B cell (primary cell): ENCODE measurements at regions not wholly inside any gene's neighbourhood (a gene's known extent, or its start where the extent isn't known, plus 50 kb on each side); places are given as distances from the start of the nearest gene placed in this dataset.

Experiments used
- ATAC-seq: fragments of 200-7000 bp; cut with Tn5 transposase; one replicate; pipeline ENCODE4 v1.10.0; 2021; ENCODE audit warnings: low read depth, mild to moderate bottlenecking, moderate number of reproducible peaks, moderate library complexity
- CTCF ChIA-PET: fragments of 350-600 bp; sonication (Branson Sonifier 250); formaldehyde crosslinking; loops from one replicate; lab custom pipeline; 2021; ENCODE audit warnings: antibody characterized with exemption, inconsistent platforms; lab: Charles Lee
- POLR2A ChIA-PET: fragments of 350-600 bp; sonication (Branson Sonifier 250); formaldehyde crosslinking; loops from one replicate; lab custom pipeline; 2021; ENCODE audit warnings: antibody characterized with exemption; lab: Charles Lee
- DNase-seq: peaks from one replicate; pipeline ENCODE4 v3.0.0; 2013
- H2AFZ ChIP-seq: 2 replicates; pipeline ENCODE4 v1.6.1; 2012; ENCODE audit warnings: mild to moderate bottlenecking, low read depth, low read length; ENCODE audit not compliant: insufficient read depth, poor library complexity, severe bottlenecking
- H3K27ac ChIP-seq, 2 donors: 1 replicate in 1 of 2; 2 replicates in 1 of 2; pipeline ENCODE4 v1.5.1; 2012 to 2013; ENCODE audit warnings: low read length in 2 of 2, mild to moderate bottlenecking in 2 of 2, moderate library complexity in 1 of 2
- H3K27me3 ChIP-seq, 4 experiments: fragments of 200-600 bp in 1 of 4; sonication (generic) in 1 of 4; replicated peaks in 1 of 4; 1 replicate in 2 of 4; 2 replicates in 2 of 4; pipeline versions ENCODE4 v1.6.1 to v1.7.0; 2013 to 2016; ENCODE audit warnings: low read length in 3 of 4, mild to moderate bottlenecking in 2 of 4, mixed read lengths in 1 of 4, moderate library complexity in 1 of 4; ENCODE audit not compliant: insufficient read depth in 4 of 4, control insufficient read depth in 3 of 4; ENCODE audit errors: control extremely low read depth in 1 of 4
- H3K36me3 ChIP-seq, 2 experiments: replicated peaks in 1 of 2; 1 replicate in 1 of 2; 2 replicates in 1 of 2; pipeline versions ENCODE4 v1.6.1 to v1.7.1; 2013; ENCODE audit warnings: low read length in 1 of 2; ENCODE audit not compliant: insufficient read depth in 2 of 2, control insufficient read depth in 1 of 2; ENCODE audit errors: control extremely low read depth in 1 of 2, extremely low read depth in 1 of 2
- H3K4me1 ChIP-seq, 2 donors: fragments of 200-600 bp in 1 of 2; sonication (generic) in 1 of 2; 1 replicate in 1 of 2; 2 replicates in 1 of 2; pipeline versions ENCODE4 v1.5.1 to v1.6.1; 2013 to 2017; ENCODE audit warnings: low read length in 2 of 2; ENCODE audit not compliant: control insufficient read depth in 2 of 2, insufficient read depth in 2 of 2
- H3K4me2 ChIP-seq: replicated peaks from 2 replicates; pipeline ENCODE3; 2012; ENCODE audit warnings: mild to moderate bottlenecking, low read depth, low read length; ENCODE audit not compliant: poor library complexity, severe bottlenecking
- H3K4me3 ChIP-seq, 5 experiments: fragments of 200-600 bp in 1 of 5; sonication (generic) in 1 of 5; 1 replicate in 3 of 5; 2 replicates in 2 of 5; pipeline versions ENCODE4 v1.5.1 to v1.7.0; 2011 to 2016; ENCODE audit warnings: low read length in 4 of 5, mild to moderate bottlenecking in 4 of 5, low read depth in 2 of 5, control low read depth in 1 of 5, moderate library complexity in 1 of 5; ENCODE audit not compliant: insufficient read depth in 1 of 5; ENCODE audit errors: control extremely low read depth in 1 of 5, extremely low read depth in 1 of 5
- H3K79me2 ChIP-seq: fragments of 200-600 bp; sonication (generic); one replicate; pipeline ENCODE4 v1.6.0; 2016; ENCODE audit warnings: low read length; ENCODE audit not compliant: control insufficient read depth, insufficient read depth
- H3K9ac ChIP-seq: fragments of 200-600 bp; sonication (generic); 2 replicates; pipeline ENCODE4 v1.6.1; 2017; ENCODE audit warnings: mild to moderate bottlenecking, low read length, moderate library complexity
- H3K9me3 ChIP-seq, 3 donors: one replicate each; pipeline versions ENCODE4 v1.6.1 to v1.7.1; 2013; ENCODE audit warnings: low read length in 2 of 3; ENCODE audit not compliant: control insufficient read depth in 2 of 3, insufficient read depth in 1 of 3; ENCODE audit errors: control extremely low read depth in 1 of 3
- H4K20me1 ChIP-seq: 2 replicates; pipeline ENCODE4 v1.6.0; 2012; ENCODE audit warnings: mild to moderate bottlenecking, low read length; ENCODE audit not compliant: insufficient read depth, control insufficient read depth, poor library complexity, severe bottlenecking
- H3K27ac Mint-ChIP-seq: one replicate; pipeline ENCODE4 v1.8.0; 2021; ENCODE audit warnings: mixed read lengths
- H3K27me3 Mint-ChIP-seq: one replicate; pipeline ENCODE4 v1.8.0; 2021; ENCODE audit warnings: mixed read lengths
- H3K4me1 Mint-ChIP-seq: one replicate; pipeline ENCODE4 v1.8.0; 2021; ENCODE audit warnings: mixed read lengths
- H3K4me3 Mint-ChIP-seq: one replicate; pipeline ENCODE4 v1.8.0; 2021; ENCODE audit warnings: mixed read lengths
- H3K9me3 Mint-ChIP-seq: one replicate; pipeline ENCODE4 v1.8.0; 2022; ENCODE audit warnings: mixed read lengths; ENCODE audit not compliant: insufficient read depth
- EZH2 ChIP-seq: IDR thresholded peaks from 2 replicates; pipeline ENCODE4 v1.6.1; 2012; ENCODE audit warnings: borderline replicate concordance, low read depth, mild to moderate bottlenecking, moderate library complexity, low read length; ENCODE audit not compliant: insufficient read depth, poor library complexity, severe bottlenecking
- WGBS: methylation state at CpG from one replicate; pipeline ENCODE4 v1.1.5; 2013; ENCODE audit warnings: missing lambda C conversion rate; ENCODE audit not compliant: insufficient coverage; 5-methylcytosine and 5-hydroxymethylcytosine counted together
- intact Hi-C: fragments of 100-400 bp; cut with micrococcal nuclease; formaldehyde crosslinking; loops from one replicate; pipeline ENCODE4 v1.10.0; 2022
- TF ChIP-seq, protein P1 (sequence below): fragments of 200-600 bp; IDR thresholded peaks from one replicate; pipeline ENCODE4 v1.8.0; 2022; ENCODE audit warnings: antibody characterized with exemption, mild to moderate bottlenecking

DNA sequence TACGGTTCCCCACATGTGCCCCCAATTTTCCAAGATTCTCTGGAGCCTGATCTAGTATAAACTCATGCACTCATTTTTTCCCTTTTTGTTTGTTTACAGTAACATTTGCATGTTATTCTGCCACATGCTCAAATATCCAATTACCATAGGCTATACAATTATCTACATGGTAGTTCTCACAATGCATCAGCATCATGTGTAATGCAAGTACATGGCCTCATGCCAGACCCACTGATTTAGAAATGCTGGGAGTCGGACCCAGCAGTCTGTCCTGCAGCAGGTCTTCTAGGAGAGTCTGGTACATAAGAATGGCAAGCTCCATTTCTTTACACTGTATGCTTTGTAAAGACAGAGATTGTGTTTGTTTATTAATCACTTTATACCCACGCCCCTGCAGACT lies 107.7 kb downstream of the CBLN2 start:
- CTCF ChIA-PET: no interaction called here
- H3K4me1 Mint-ChIP-seq: no peaks in the 10 kb centered on the region

DNA sequence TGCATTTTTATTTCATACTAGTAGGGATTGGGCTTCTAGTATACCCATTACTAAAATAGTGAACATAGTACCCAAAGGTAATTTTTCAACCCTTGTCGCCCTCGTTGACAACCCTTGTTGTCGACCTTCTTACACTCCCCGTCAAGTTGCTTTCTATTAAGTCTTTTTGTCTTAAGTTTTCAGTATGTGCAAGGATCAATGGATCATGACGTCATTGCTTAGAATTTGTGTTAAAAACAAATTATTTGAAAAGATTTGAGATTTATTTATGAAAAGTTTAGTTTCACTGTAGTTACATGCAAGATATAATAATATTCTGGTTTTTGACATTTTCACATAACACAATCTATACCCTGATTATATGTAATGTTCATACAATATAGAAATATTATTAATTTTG lies 110.4 kb downstream of the CBLN2 start:
- intact Hi-C loops: no loop called here
- H3K9ac ChIP-seq: no peak overlapping the region
- H3K4me3 Mint-ChIP-seq: no peak overlapping the region
- H3K79me2 ChIP-seq: no peaks in the 10 kb centered on the region
- no peaks in the 10 kb centered on the region for H3K4me1 ChIP-seq
- POLR2A ChIA-PET: no interaction called here
- H3K36me3 ChIP-seq: no peaks in the 10 kb centered on the region
- CTCF ChIA-PET: no interaction called here
- no CpG with 5 or more reads among the region's 5 CpGs for WGBS
- H3K27ac ChIP-seq: no peak overlapping the region
- H4K20me1 ChIP-seq: no peaks in the 10 kb centered on the region
- no peaks in the 10 kb centered on the region for H3K4me1 Mint-ChIP-seq
- peaks cover 10% of the 10 kb centered on the region for H3K9me3 Mint-ChIP-seq
- no peak overlapping the region for H3K27ac Mint-ChIP-seq
- no peaks in the 10 kb centered on the region for H3K27me3 ChIP-seq
- H3K9me3 ChIP-seq: peaks cover 0 to 7% (median 0%) of the 10 kb centered on the region in 3 donors
- no peak overlapping the region for H2AFZ ChIP-seq
- no peak overlapping the region for H3K4me2 ChIP-seq
- DNase-seq (no peak), ATAC-seq (no peak)
- no peaks in the 10 kb centered on the region for H3K27me3 Mint-ChIP-seq
- TF ChIP-seq, protein P1, sequence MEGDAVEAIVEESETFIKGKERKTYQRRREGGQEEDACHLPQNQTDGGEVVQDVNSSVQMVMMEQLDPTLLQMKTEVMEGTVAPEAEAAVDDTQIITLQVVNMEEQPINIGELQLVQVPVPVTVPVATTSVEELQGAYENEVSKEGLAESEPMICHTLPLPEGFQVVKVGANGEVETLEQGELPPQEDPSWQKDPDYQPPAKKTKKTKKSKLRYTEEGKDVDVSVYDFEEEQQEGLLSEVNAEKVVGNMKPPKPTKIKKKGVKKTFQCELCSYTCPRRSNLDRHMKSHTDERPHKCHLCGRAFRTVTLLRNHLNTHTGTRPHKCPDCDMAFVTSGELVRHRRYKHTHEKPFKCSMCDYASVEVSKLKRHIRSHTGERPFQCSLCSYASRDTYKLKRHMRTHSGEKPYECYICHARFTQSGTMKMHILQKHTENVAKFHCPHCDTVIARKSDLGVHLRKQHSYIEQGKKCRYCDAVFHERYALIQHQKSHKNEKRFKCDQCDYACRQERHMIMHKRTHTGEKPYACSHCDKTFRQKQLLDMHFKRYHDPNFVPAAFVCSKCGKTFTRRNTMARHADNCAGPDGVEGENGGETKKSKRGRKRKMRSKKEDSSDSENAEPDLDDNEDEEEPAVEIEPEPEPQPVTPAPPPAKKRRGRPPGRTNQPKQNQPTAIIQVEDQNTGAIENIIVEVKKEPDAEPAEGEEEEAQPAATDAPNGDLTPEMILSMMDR: no peak
- no peak overlapping the region for H3K4me3 ChIP-seq

More for the DNA sequence above, 107.7 kb downstream of the CBLN2 start:
- ATAC-seq: no peak
- no peaks in the 10 kb centered on the region for H3K36me3 ChIP-seq
- no peak overlapping the region for H3K9ac ChIP-seq
- no peak overlapping the region for H3K27ac Mint-ChIP-seq
- intact Hi-C loops: no loop called here
- H3K4me3 ChIP-seq: no peak overlapping the region
- H3K9me3 Mint-ChIP-seq: peaks cover 4% of the 10 kb centered on the region
- H3K4me1 ChIP-seq: no peaks in the 10 kb centered on the region
- H3K27me3 ChIP-seq: no peaks in the 10 kb centered on the region
- no peak overlapping the region for H3K27ac ChIP-seq
- H3K4me2 ChIP-seq: no peak overlapping the region
- no peak for DNase-seq
- H3K79me2 ChIP-seq: no peaks in the 10 kb centered on the region
- WGBS: 60% methylated on average over 2 of the region's 3 CpGs
- H3K27me3 Mint-ChIP-seq: no peaks in the 10 kb centered on the region
- POLR2A ChIA-PET: no interaction called here
- no peak overlapping the region for H3K4me3 Mint-ChIP-seq
- H2AFZ ChIP-seq: no peak overlapping the region
- H4K20me1 ChIP-seq: no peaks in the 10 kb centered on the region
- TF ChIP-seq EZH2: no peak
- TF ChIP-seq, protein P1: no peak
- no peaks in the 10 kb centered on the region for H3K9me3 ChIP-seq
